ENCODE measurements at regions not wholly inside any gene's neighbourhood (a gene's known extent, or its start where the extent isn't known, plus 50 kb on each side); places are given as distances from the start of the nearest gene placed in this dataset.

DNA sequence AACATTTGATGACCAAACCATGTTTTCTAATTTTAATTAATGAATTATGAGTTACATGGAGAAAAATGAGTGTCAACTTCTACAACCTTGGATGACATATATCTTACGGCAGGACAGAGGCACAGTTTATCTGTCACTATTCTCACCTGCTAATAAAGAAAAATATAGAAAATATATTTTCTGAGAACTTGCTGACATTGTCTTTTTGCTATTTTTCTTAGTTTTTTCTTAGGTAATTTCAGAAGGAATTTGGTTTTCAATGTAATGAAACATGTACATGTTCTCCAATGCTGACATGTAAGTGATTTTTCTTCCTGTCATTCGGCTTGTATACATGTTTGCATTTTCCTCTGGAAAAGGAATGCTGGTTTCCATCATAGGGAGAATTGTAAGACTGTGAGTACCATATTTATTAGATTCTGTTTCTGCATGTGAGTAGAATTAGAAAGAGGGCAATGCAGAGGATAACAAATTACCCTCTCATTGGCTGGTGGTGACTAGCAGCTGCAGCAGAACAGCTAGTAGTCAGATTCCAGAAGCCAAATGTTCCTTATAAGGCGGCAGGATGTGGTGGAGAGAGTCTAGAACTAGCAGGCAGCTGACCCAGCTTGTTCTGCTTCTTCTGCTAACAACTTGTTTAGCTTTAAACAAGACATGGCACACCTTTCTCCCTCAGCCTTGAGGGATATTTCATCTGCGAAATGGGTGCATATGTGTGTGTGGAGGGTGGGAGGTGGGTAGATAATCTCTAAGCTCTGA lies 132.8 kb upstream of the SPACA1 start:
- no peak overlapping the region for H3K4me3 ChIP-seq
- H3K4me1 ChIP-seq: peaks cover 0 to 17% (median 0%) of the 10 kb centered on the region in 6 donors
- no peak for TF ChIP-seq POLR2A (IDR thresholded peaks at IDR 0.05)
- no peak for TF ChIP-seq POLR2AphosphoS5 (IDR thresholded peaks at IDR 0.05)
- TF ChIP-seq, protein P1, sequence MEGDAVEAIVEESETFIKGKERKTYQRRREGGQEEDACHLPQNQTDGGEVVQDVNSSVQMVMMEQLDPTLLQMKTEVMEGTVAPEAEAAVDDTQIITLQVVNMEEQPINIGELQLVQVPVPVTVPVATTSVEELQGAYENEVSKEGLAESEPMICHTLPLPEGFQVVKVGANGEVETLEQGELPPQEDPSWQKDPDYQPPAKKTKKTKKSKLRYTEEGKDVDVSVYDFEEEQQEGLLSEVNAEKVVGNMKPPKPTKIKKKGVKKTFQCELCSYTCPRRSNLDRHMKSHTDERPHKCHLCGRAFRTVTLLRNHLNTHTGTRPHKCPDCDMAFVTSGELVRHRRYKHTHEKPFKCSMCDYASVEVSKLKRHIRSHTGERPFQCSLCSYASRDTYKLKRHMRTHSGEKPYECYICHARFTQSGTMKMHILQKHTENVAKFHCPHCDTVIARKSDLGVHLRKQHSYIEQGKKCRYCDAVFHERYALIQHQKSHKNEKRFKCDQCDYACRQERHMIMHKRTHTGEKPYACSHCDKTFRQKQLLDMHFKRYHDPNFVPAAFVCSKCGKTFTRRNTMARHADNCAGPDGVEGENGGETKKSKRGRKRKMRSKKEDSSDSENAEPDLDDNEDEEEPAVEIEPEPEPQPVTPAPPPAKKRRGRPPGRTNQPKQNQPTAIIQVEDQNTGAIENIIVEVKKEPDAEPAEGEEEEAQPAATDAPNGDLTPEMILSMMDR (IDR thresholded peaks at IDR 0.05 in 8 of 11, conservative IDR thresholded peaks at IDR 0.05 in 3 of 11): no peak
- peaks cover 0 to 4% (median 0%) of the 10 kb centered on the region in 7 donors for H3K27me3 ChIP-seq (replicated peaks in 1 of 7)
- H3K36me3 ChIP-seq: no peaks in the 10 kb centered on the region
- peaks cover 0 to 11% (median 6%) of the 10 kb centered on the region in 8 donors for H3K9me3 ChIP-seq
- no peak overlapping the region for H3K27ac ChIP-seq
- intact Hi-C loops (cut with DNase I; ENCODE audit: low total_unique reads): no loop called here
- no peak for DNase-seq
- WGBS, 5 donors: 87 to 97% (median 93%) methylated on average over 4 of the region's 4 CpGs

DNA sequence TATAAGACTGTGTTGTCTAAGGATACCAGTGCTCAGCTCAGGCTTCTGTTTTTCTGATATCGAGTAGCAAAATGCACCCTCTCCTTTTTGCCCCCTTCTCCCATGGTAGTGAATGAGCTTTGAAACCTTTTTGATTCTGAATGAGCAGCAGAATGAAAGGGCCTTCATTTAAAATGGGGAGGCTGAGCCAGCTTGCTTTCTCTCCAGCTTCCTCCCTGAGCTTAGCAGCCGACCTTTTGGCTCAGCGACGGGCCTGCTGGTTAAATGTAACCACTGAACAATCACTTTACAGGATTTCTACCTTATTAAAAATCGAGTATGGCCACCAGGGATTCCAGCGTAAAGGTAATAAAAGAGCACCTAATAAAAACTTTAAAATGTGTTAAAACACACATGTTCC lies 133.7 kb upstream of the SPACA1 start:
- no peaks in the 10 kb centered on the region for H3K36me3 ChIP-seq
- no peak overlapping the region for H3K4me3 ChIP-seq
- WGBS, 5 donors: 70 to 84% (median 81%) methylated on average over 6 of the region's 6 CpGs
- H3K27me3 ChIP-seq (replicated peaks in 1 of 7): peaks cover 0 to 6% (median 0%) of the 10 kb centered on the region in 7 donors
- peaks cover 0 to 11% (median 6%) of the 10 kb centered on the region in 8 donors for H3K9me3 ChIP-seq
- H3K4me1 ChIP-seq: peaks cover 0 to 14% (median 0%) of the 10 kb centered on the region in 6 donors
- H3K27ac ChIP-seq: no peak overlapping the region
- DNase-seq: no peak
- TF ChIP-seq POLR2A (IDR thresholded peaks at IDR 0.05) (no peak), POLR2AphosphoS5 (IDR thresholded peaks at IDR 0.05) (no peak)
- TF ChIP-seq, protein P1 (IDR thresholded peaks at IDR 0.05 in 8 of 11, conservative IDR thresholded peaks at IDR 0.05 in 3 of 11): no peak
- intact Hi-C loops (cut with DNase I; ENCODE audit: low total_unique reads): no loop called here

DNA sequence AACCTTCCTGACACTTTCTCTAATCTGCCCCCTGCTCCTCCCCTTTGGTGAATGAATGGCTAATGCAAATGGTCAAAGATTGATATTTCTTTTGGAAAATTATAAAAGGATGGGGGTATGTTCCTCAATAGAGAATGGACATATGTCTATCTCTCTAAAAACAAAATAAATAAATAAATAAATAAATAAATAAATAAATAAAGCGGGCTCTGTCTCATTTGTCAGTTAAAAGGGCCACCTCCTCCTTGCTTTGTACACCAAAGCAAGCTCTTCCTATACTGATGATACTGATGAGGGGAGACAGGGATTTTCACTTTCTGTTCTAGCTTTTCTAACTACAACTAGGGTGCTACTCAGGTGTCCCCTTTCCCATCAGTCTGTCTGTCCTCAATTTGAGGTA lies 135.5 kb upstream of the SPACA1 start:
- H3K36me3 ChIP-seq: no peaks in the 10 kb centered on the region
- peaks cover 0 to 19% (median 2%) of the 10 kb centered on the region in 6 donors for H3K4me1 ChIP-seq
- TF ChIP-seq, protein P1 (IDR thresholded peaks at IDR 0.05 in 8 of 11, conservative IDR thresholded peaks at IDR 0.05 in 3 of 11): no peak
- TF ChIP-seq POLR2A (IDR thresholded peaks at IDR 0.05): no peak
- TF ChIP-seq POLR2AphosphoS5 (IDR thresholded peaks at IDR 0.05): no peak
- H3K4me3 ChIP-seq: no peak overlapping the region
- peaks cover 0 to 11% (median 6%) of the 10 kb centered on the region in 8 donors for H3K9me3 ChIP-seq
- intact Hi-C loops (cut with DNase I; ENCODE audit: low total_unique reads): no loop called here
- no peak overlapping the region for H3K27ac ChIP-seq
- 93 to 97% (median 96%) methylated on average over 1 of the region's 1 CpG for WGBS, 5 donors
- no peak for DNase-seq
- peaks cover 0 to 13% (median 0%) of the 10 kb centered on the region in 7 donors for H3K27me3 ChIP-seq (replicated peaks in 1 of 7)

DNA sequence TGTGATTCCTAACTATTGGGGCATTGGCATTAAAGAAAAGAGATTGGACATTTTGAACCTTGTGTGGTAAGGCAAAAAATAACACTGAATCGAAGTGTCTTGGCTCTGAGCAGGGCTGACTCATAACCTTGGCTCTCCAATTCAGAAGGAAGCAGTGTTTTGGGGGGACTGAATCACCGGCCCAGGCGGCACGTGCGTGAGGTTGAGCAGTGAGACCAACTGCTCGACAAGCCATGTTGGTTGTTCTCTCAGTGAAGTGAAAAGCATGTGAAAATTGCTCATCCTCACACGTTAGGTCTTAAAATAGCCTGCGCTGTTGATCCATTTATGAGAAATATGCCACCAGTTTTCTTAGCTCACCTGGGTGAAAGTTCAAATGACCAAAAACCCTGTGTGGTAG lies 137.8 kb upstream of the SPACA1 start:
- Histone ChIP-seq H3K27ac (no peak overlapping the region), H3K4me1 (peaks cover 0 to 19% (median 2%) of the 10 kb centered on the region in 6 donors), H3K27me3 (replicated peaks in 1 of 7) (peaks cover 0 to 13% (median 0%) of the 10 kb centered on the region in 7 donors), H3K36me3 (no peaks in the 10 kb centered on the region), H3K9me3 (no peaks in the 10 kb centered on the region), H3K4me3 (no peak overlapping the region)
- TF ChIP-seq POLR2AphosphoS5 (IDR thresholded peaks at IDR 0.05): no peak
- TF ChIP-seq, protein P1 (IDR thresholded peaks at IDR 0.05 in 8 of 11, conservative IDR thresholded peaks at IDR 0.05 in 3 of 11): no peak
- TF ChIP-seq POLR2A (IDR thresholded peaks at IDR 0.05): no peak
- no peak for DNase-seq
- intact Hi-C loops (cut with DNase I; ENCODE audit: low total_unique reads): no loop called here
- 84 to 92% (median 88%) methylated on average over 8 of the region's 8 CpGs for WGBS, 5 donors
